NCI-H2171 (cell line): ENCODE measurements at regions not wholly inside any gene's neighbourhood (a gene's known extent, or its start where the extent isn't known, plus 50 kb on each side); places are given as distances from the start of the nearest gene placed in this dataset.
"Not testable (repeated sequence)": the region's sequence is repeated elsewhere in the genome, so short reads cannot be mapped to it uniquely, and the experiment has no call there.

Experiments used
- DNase-seq: peaks from one replicate; lab custom pipeline; 2025; lab: John Stamatoyannopoulos, UW

GRCh38 chr7:140283472-140283871, 106.7 kb upstream of the KDM7A start:
- no peak for DNase-seq

DNA sequence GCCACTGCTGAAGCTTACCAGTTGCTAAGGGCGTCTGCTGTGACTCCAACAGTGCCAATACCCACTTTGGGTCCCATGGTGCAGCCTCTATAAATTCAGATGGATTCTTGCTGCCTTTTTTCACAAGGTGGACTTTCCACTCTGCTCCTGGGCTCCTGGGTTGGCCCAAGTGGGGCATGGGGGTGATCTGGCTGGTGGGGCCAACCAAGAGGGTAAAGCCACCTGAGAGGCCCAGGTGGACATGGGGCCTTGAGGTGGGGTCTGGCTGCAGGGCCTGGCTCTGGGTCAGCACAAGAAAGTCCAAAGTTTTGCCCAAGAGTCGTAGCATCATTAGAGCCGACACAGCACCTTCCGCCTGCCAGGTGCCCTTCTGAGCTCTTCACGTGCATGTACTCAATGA, 105.2 kb upstream of the KDM7A start:
- no peak for DNase-seq

DNA sequence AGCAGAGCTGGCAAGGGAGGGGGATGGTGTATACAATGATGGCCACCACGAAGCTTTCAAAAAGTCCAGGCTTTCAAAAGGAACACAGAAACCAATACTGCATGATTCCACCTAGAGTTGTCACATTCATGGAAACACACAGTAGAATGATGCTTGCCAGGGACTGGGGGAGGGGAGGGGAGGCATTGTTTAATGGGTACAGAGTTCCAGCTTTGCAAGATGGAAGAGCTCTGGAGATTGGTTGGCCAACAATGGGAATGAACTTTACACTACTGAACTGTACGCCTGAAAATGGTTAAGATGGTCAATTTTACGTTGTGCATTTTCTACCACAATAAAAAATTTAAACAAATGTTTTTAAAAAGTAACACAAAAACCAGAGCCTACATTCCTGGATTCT, 104.5 kb upstream of the KDM7A start:
- no peak for DNase-seq

- DNase-seq = no peak
Observed at GRCh38 chr7:140276001-140276400, 99.2 kb upstream of the KDM7A start.

GRCh38 chr7:140275069-140275965, 98.5 kb upstream of the KDM7A start:
- no peak for DNase-seq

DNA sequence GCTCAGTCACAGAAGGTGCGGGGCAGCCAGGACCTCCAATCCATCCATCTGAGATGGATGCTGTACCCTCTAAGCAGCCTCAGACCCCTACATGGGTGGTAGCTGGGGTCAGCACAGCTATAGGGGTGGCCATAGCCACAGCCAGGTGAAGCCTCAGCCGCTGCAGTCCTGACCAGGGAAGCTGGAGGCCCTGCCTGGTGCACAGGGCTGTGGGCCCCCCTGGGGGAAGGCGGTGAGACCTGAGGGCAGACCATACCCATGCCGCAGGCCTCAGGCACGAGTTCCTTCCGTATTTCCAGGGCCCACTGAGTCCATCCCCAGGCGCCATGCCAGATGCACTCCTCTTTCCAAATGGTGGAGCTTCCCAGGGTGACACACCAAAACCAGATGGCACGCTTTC, 96.6 kb upstream of the KDM7A start:
- DNase-seq = no peak

DNA sequence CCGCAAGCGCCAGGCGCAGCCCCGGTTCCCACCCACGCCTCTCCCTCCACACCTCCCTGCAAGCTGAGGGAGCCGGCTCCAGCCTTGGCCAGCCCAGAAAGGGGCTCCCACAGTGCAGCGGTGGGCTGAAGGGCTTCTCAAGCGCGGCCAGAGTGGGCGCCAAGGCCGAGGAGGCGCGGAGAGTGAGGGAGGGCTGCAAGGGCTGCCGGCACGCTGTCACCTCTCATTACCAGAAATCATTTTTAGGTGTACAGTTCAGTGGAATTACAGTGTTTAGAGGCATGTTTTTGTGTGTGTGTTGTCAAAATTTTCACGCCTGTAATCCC, 94.8 kb upstream of the KDM7A start:
- not testable (repeated sequence) for DNase-seq

GRCh38 chr7:140269004-140269638, 92.3 kb upstream of the KDM7A start:
- no peak for DNase-seq

GRCh38 chr7:140267381-140268226, 90.8 kb upstream of the KDM7A start:
- DNase-seq = no peak

GRCh38 chr7:140263277-140263676, 86.5 kb upstream of the KDM7A start:
- DNase-seq = no peak

DNA sequence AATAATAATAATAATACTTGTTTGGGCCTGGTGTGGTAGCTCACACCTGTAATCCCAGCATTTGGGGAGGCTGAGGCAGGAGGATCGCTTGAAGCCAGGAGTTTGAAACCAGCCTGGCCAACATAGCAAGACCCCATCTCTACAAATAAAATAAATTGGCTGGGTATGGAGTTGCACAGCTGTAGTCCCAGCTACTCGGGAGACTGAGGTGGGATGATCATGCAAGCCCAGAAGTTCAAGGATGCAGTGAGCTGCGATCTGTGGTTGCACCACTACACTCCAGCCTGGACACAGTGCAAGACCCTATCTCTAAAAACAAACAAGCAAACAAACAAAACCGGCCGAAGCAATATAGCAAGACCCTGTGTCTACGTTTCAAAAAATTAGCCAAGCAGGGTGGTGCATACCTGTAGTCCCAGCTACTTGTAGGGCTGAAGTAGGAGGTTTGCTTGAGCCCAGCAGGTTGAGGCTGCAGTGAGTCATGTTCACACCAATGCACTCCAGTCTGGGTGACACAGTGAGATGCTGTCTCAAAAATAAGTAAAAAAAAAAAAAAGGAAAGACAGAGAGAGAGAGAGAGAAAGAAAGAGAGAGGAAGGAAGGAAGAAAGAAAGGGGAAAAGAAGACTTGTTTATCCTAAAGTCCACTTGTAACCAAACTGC, 85.6 kb upstream of the KDM7A start:
- DNase-seq = no peak

- no peak for DNase-seq
Observed at GRCh38 chr7:140261522-140261921, 84.7 kb upstream of the KDM7A start.

- no peak for DNase-seq
Observed at GRCh38 chr7:140261105-140261486, 84.3 kb upstream of the KDM7A start.

DNA sequence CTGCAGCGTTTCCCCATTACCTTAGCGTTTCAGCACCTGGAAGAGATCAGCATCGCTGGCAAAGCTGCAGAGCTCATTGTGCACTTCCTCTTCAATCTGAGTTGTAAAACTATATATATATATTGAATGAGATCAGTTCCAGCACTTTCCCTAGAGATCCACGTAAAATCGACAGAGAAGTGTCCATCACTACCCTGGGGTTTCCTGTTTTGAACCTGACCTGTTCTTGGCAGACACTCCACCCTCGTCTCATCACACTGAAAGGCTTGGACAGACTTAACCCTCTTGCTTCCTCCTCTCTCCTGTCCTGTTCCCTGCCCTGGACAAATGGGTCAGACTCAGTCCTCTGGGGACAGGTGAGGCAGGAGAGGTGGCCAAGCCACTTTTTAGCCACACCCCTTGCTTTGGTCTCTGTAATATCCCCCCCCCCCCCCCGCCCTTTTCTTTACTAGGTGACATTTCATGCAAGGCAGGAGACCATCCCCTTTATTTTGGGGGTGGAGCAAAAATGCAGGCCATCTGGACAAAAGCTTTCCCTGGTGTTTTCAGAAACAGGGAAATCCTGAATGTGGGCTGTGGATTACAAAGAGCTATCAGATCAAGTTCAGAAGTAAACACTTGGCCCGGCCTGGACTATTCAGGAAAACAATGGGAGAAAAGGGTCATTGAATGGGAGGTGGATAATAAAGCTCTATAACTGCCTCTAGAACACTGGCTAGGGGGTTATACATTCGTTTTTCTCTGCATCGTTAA, 83.7 kb upstream of the KDM7A start:
- DNase-seq = no peak

- DNase-seq = not testable (repeated sequence)
Observed at GRCh38 chr7:140257278-140257677, 80.5 kb upstream of the KDM7A start.

- not testable (repeated sequence) for DNase-seq
Observed at GRCh38 chr7:140254976-140255375, 78.2 kb upstream of the KDM7A start.

GRCh38 chr7:140249036-140249806, 72.4 kb upstream of the KDM7A start:
- no peak for DNase-seq

DNA sequence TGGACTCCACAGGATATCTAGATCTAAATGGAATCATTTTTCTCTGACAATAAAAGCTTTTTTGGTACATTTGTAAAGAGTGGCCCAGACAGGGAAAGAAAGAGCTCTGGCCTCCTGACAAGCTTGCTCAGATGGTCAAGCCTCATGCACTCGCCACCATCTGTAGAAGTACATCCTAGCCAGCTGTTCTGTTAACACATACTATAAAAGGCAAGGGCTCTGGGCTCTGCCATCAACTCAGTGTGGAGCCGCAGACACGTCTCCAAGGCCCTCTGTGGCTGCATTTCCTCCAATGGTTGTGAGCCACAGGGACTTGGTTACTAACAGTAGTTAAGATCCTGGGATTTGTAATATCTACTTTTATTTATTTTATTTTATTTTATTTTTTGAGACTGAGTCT, 70.8 kb upstream of the KDM7A start:
- DNase-seq = no peak

DNA sequence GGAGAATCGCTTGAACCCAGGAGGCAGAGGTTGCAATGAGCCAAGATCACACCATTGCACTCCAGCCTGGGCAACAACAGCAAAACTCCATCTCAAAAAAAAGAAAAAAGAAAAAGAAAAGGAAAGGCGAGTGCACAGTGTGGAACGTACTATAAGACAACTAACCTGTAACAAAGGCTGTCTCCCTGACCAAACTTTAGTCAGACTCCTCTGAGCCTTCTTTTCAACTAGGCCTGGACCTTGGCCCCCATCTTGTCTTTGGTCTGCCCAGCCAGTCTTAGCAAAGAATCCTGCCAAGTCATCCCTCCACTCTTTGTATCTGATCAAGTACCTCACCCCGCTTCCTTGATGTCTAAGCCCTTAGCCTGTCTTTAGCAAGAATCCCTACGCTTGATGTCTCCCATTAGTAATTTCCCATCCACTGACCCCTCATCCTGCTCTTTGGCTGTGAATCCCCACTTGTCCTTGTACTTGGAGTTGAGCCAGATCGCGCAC, 68.9 kb upstream of the KDM7A start:
- DNase-seq = no peak
